ENCODE measurements at regions not wholly inside any gene's neighbourhood (a gene's known extent, or its start where the extent isn't known, plus 50 kb on each side); places are given as distances from the start of the nearest gene placed in this dataset.

- no peak for DNase-seq (ENCODE audit: low read depth)
Measured at GRCh38 chr14:66197276-66197675, 288.9 kb upstream of the CCDC196 start.

DNA sequence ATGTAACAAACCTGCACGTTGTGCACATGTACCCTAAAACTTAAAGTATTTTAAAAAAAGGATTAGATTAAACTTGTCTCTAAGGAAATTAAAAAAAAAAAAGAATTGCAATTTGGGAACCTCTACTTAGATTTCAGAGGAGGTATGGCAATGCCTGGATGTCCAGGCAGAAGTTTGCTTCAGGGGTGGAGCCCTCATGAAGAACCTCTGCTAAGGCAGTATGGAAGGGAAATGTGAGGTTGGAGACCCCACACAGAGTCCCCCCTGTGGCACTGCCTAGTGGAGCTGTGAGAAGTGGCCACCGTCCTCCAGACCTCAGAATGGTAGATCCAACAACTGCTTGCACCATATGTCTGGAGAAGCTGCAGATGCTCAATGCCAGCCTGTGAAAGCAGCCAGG lies 279.6 kb upstream of the CCDC196 start:
- DNase-seq (ENCODE audit: low read depth): no peak

GRCh38 chr14:66216763-66217162 lies 269.4 kb upstream of the CCDC196 start:
- DNase-seq (ENCODE audit: low read depth): no peak

GRCh38 chr14:66219886-66220285 lies 266.3 kb upstream of the CCDC196 start:
- no peak for DNase-seq (ENCODE audit: low read depth)

GRCh38 chr14:66224492-66225178 lies 261.5 kb upstream of the CCDC196 start:
- no peak for DNase-seq (ENCODE audit: low read depth)

DNA sequence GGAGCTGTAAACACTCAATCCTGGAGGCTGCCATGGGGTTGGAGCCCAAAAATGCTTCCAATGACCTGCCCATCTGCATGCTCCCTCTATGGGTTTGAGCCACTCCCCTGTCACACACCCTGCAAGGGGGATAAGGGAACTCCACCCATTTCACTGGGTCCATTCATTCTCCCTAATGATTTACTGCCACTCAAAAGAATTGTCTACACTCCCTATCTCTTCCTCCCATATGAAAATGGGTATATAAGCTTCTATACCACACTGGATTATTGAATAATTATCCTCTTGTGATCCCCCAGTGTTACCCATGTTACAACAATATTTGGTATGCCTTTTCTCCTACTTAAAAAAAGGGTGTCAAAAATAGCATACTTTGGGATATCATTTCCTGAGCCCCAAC lies 260.8 kb upstream of the CCDC196 start:
- DNase-seq (ENCODE audit: low read depth): no peak

- DNase-seq (ENCODE audit: low read depth): peak; percentile 35
Measured at GRCh38 chr14:66228267-66228970, 257.8 kb upstream of the CCDC196 start.

DNA sequence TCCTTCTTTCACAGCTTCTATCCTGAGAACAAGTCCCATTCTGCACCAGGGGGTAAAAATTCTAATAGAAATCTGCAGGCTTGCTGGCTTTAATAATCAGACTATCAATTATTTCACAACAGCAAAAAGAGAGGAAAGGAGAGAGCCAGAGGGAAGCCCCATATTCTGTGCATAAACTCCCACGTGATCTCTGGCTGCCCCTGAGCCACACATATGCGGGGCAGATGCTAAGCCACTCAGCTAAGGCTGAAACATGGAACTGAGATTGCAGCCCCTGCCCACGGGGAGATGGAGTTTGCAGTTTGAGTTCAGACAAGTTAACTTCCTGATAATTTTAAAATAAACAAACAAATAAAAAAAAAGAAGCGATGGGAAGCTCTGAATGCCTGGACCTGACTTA lies 254.4 kb upstream of the CCDC196 start:
- DNase-seq (ENCODE audit: low read depth): no peak

- DNase-seq (ENCODE audit: low read depth): no peak
Measured at GRCh38 chr14:66233591-66233990, 252.6 kb upstream of the CCDC196 start.

- DNase-seq (ENCODE audit: low read depth): no peak
Measured at GRCh38 chr14:66234411-66234810, 251.8 kb upstream of the CCDC196 start.

- no peak for DNase-seq (ENCODE audit: low read depth)
Measured at GRCh38 chr14:66237741-66238140, 248.4 kb upstream of the CCDC196 start.

DNA sequence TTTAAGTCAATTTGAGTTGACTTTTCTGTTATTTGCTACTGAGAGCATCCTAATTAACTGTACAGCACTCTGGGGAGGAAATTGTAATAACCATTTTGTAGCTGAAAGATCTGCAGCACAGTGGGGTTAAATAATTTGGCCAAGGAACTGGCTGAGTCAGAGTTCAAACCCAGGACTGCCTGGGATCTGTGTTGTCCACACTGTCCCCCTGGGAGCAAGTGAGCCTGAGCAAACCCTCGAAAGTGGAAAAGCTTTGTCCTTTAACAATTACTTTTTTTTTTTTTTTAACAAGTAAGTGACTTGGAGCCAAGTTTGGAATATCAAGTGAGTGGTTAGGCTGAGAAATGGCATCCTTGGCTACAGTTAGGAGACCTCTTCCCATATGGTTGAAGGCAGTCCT lies 247.2 kb upstream of the CCDC196 start:
- DNase-seq (ENCODE audit: low read depth): no peak

DNA sequence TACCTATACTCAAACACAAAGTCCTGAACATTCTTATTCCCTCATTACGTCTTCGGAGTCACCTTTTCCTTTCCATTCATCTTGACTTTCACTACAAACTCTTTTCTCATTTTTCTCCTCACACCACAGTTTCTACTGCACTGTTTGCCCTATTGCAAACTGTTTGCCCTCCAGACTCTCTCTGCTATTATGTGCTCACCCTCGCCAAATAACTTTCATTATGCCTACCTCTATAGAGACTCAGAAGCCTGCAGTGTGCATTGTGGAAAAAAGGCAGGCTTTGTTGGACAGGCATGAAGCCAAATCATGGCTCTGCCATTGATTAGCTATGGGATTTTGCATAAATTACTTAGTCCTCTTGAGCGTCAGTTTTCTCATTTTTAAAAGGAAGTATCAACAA lies 246.6 kb upstream of the CCDC196 start:
- no peak for DNase-seq (ENCODE audit: low read depth)

GRCh38 chr14:66240105-66240504 lies 246.1 kb upstream of the CCDC196 start:
- DNase-seq (ENCODE audit: low read depth): no peak

DNA sequence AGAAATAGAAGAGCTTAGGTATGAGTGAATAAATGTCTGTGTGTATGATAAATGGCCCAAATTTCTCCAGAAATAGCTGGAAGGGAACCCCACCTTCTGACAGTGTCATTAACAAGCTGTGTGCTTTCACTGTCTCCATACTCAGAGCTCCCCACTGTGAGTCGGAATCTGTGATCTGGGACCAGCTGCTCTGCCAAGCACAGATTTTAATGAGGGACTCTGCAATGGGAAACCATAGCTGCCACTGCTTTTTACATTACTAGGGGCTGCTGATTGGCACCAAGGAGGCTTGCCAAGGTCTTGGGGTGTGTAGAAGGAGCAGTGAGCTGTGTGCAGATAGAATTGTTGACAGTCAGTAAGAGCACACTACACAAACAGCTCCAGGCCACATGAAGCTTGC lies 244.2 kb upstream of the CCDC196 start:
- no peak for DNase-seq (ENCODE audit: low read depth)

DNA sequence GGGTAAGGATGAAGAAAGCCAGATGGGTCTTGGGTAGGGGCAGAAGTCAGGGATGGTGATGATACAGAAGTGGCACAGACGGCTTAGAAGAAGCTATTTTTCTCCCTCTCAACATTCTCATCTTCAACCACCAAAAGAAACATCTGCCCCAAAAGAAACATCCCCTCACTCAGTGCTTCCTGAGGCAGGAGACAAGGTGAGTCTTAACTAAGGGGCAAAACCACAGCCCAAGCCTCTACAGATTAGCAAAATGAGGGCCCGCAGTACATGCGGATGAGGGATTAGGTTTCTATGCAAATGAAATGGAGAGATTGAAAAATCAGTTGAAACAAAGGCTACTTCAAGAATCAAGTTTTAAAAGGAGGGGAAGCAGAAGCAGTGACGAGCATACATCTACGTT lies 241.3 kb upstream of the CCDC196 start:
- DNase-seq (ENCODE audit: low read depth): no peak

DNA sequence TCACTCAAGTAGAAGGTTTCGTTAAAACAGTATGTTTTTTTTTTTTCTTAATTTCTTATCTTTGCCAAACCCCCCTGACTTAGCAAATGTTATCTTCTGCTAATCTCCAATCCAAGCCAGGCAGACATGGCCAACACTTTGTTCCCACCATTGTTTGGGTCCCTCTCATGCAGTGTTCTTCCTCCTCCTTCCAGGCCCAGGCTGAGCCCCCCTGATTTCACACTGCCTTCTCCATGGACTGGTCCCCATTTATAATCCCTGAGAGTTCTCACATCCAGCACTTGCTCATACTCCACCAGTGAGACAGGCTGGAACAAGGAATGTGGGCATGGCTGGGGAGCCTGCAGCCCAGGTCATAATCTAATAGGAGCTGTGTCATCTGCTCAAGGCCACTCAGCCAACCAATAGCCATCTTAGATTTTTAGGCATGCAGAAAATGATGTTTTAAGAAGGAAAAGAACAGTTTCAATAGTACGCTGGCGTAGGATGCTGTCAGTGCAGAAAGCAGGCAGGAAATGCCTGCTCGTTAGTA lies 238.4 kb upstream of the CCDC196 start:
- DNase-seq (ENCODE audit: low read depth): no peak

GRCh38 chr14:66248256-66248655 lies 237.9 kb upstream of the CCDC196 start:
- DNase-seq (ENCODE audit: low read depth): no peak

GRCh38 chr14:66249544-66249943 lies 236.6 kb upstream of the CCDC196 start:
- no peak for DNase-seq (ENCODE audit: low read depth)

DNA sequence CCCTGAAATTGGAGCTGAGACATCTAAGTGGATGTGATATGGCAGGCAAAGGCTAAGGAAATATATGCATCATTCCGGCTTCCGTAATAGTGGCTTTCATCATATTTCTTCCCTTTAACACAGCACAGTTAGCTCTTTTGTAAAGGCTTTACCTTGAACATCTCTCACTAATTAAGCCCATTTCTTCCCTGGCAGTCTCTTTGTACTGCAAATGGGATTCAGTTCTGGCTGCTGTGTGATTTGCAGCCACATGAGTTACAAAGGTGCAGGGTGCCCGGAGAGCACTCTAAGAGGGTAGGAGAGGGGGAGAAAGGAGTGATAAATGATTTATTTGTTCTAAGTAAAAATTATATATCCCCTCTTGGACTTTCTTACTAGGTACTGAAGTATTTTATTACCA lies 232.1 kb upstream of the CCDC196 start:
- DNase-seq (ENCODE audit: low read depth): no peak

DNA sequence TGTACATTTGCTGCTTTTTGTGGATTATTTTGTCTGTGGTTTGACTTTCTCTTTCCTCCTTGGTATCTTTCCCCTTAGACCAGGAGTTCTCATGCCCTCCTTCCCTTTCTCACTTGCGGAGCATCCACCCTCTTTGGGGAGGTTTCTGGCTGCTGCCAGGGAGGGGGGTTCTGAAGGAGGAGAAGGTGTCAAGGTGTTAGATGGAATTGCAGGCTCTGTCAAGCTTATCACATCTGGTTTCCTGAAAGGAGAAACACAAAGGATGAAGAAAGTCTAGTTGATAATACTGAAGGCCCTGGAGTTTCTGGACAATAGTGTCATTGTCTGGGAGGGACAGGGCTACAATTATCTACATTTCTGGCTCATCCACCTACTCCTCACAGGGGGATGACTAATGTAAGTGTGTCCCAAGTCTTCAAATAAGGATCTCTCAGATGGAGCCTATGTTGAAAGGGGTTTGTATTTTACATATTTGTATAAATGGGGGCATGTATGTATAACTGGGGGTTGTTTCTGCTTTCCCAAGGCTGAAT lies 217.3 kb upstream of the CCDC196 start:
- DNase-seq (ENCODE audit: low read depth): no peak

- no peak for DNase-seq (ENCODE audit: low read depth)
Measured at GRCh38 chr14:66272221-66272620, 213.9 kb upstream of the CCDC196 start.

GRCh38 chr14:66273261-66273832 lies 212.8 kb upstream of the CCDC196 start:
- DNase-seq (ENCODE audit: low read depth): no peak
